ENCODE measurements at regions not wholly inside any gene's neighbourhood (a gene's known extent, or its start where the extent isn't known, plus 50 kb on each side); places are given as distances from the start of the nearest gene placed in this dataset.

GRCh38 chr17:70560471-70560870 is 391.1 kb downstream of the KCNJ2 start:
- Mint-ChIP-seq H3K36me3 (no peaks in the 10 kb centered on the region), H3K27me3 (no peaks in the 10 kb centered on the region), H3K27ac (no peak overlapping the region), H3K9me3 (peaks cover 0 to 5% (median 4%) of the 10 kb centered on the region in 7 donors), H3K4me3 (no peak overlapping the region), H3K4me1 (no peaks in the 10 kb centered on the region)
- Histone ChIP-seq H3K9me3 (ENCODE audit: control insufficient read depth in 2 of 2, low read length in 2 of 2) (no peaks in the 10 kb centered on the region), H3K4me3 (ENCODE audit: low read depth, low read length) (no peak overlapping the region), H3K4me1 (ENCODE audit: control insufficient read depth, insufficient read depth, low read length, poor library complexity, severe bottlenecking) (no peaks in the 10 kb centered on the region), H3K27me3 (ENCODE audit: control insufficient read depth, insufficient read depth, low read length) (no peaks in the 10 kb centered on the region), H3K27ac (ENCODE audit: insufficient read depth, low read length, poor library complexity, severe bottlenecking) (no peak overlapping the region), H3K36me3 (ENCODE audit: control insufficient read depth, insufficient read depth, low read length) (no peaks in the 10 kb centered on the region)
- no peak for DNase-seq
- no peak for ATAC-seq (ENCODE audit: low read depth in 2 of 2)

GRCh38 chr17:70562137-70562536 is 392.8 kb downstream of the KCNJ2 start:
- Histone ChIP-seq H3K27me3 (ENCODE audit: control insufficient read depth, insufficient read depth, low read length) (no peaks in the 10 kb centered on the region), H3K4me1 (ENCODE audit: control insufficient read depth, insufficient read depth, low read length, poor library complexity, severe bottlenecking) (no peaks in the 10 kb centered on the region), H3K4me3 (ENCODE audit: low read depth, low read length) (no peak overlapping the region), H3K9me3 (ENCODE audit: control insufficient read depth in 2 of 2, low read length in 2 of 2) (no peaks in the 10 kb centered on the region), H3K36me3 (ENCODE audit: control insufficient read depth, insufficient read depth, low read length) (no peaks in the 10 kb centered on the region), H3K27ac (ENCODE audit: insufficient read depth, low read length, poor library complexity, severe bottlenecking) (no peak overlapping the region)
- no peak for ATAC-seq (ENCODE audit: low read depth in 2 of 2)
- H3K27ac Mint-ChIP-seq = no peak overlapping the region
- no peaks in the 10 kb centered on the region for H3K36me3 Mint-ChIP-seq
- no peaks in the 10 kb centered on the region for H3K27me3 Mint-ChIP-seq
- H3K4me3 Mint-ChIP-seq = no peak overlapping the region
- no peak for DNase-seq
- H3K9me3 Mint-ChIP-seq = peaks cover 0 to 9% (median 4%) of the 10 kb centered on the region in 7 donors
- H3K4me1 Mint-ChIP-seq = no peaks in the 10 kb centered on the region

- peaks cover 0 to 14% (median 3%) of the 10 kb centered on the region in 7 donors for H3K9me3 Mint-ChIP-seq
- no peak overlapping the region for H3K4me3 Mint-ChIP-seq
- no peaks in the 10 kb centered on the region for H3K9me3 ChIP-seq (ENCODE audit: control insufficient read depth in 2 of 2, low read length in 2 of 2)
- no peaks in the 10 kb centered on the region for H3K4me1 Mint-ChIP-seq
- DNase-seq (no peak), ATAC-seq (ENCODE audit: low read depth in 2 of 2) (no peak)
- no peaks in the 10 kb centered on the region for H3K4me1 ChIP-seq (ENCODE audit: control insufficient read depth, insufficient read depth, low read length, poor library complexity, severe bottlenecking)
- no peak overlapping the region for H3K4me3 ChIP-seq (ENCODE audit: low read depth, low read length)
- no peaks in the 10 kb centered on the region for H3K36me3 Mint-ChIP-seq
- H3K27me3 ChIP-seq (ENCODE audit: control insufficient read depth, insufficient read depth, low read length) = no peaks in the 10 kb centered on the region
- H3K27ac Mint-ChIP-seq = no peak overlapping the region
- no peaks in the 10 kb centered on the region for H3K27me3 Mint-ChIP-seq
- H3K27ac ChIP-seq (ENCODE audit: insufficient read depth, low read length, poor library complexity, severe bottlenecking) = no peak overlapping the region
- no peaks in the 10 kb centered on the region for H3K36me3 ChIP-seq (ENCODE audit: control insufficient read depth, insufficient read depth, low read length)
Measured at GRCh38 chr17:70563281-70563820, 394.0 kb downstream of the KCNJ2 start.

GRCh38 chr17:70564006-70564620 is 394.8 kb downstream of the KCNJ2 start:
- peaks cover 0 to 14% (median 3%) of the 10 kb centered on the region in 7 donors for H3K9me3 Mint-ChIP-seq
- Histone ChIP-seq H3K9me3 (ENCODE audit: control insufficient read depth in 2 of 2, low read length in 2 of 2) (no peaks in the 10 kb centered on the region), H3K27me3 (ENCODE audit: control insufficient read depth, insufficient read depth, low read length) (no peaks in the 10 kb centered on the region), H3K4me1 (ENCODE audit: control insufficient read depth, insufficient read depth, low read length, poor library complexity, severe bottlenecking) (no peaks in the 10 kb centered on the region), H3K27ac (ENCODE audit: insufficient read depth, low read length, poor library complexity, severe bottlenecking) (no peak overlapping the region), H3K36me3 (ENCODE audit: control insufficient read depth, insufficient read depth, low read length) (no peaks in the 10 kb centered on the region), H3K4me3 (ENCODE audit: low read depth, low read length) (no peak overlapping the region)
- H3K36me3 Mint-ChIP-seq = no peaks in the 10 kb centered on the region
- ATAC-seq (ENCODE audit: low read depth in 2 of 2) (no peak), DNase-seq (no peak)
- no peak overlapping the region for H3K27ac Mint-ChIP-seq
- no peaks in the 10 kb centered on the region for H3K27me3 Mint-ChIP-seq
- no peaks in the 10 kb centered on the region for H3K4me1 Mint-ChIP-seq
- no peak overlapping the region for H3K4me3 Mint-ChIP-seq

- H3K27ac ChIP-seq (ENCODE audit: insufficient read depth, low read length, poor library complexity, severe bottlenecking) = no peak overlapping the region
- H3K4me3 ChIP-seq (ENCODE audit: low read depth, low read length) = no peak overlapping the region
- H3K4me1 ChIP-seq (ENCODE audit: control insufficient read depth, insufficient read depth, low read length, poor library complexity, severe bottlenecking) = no peaks in the 10 kb centered on the region
- no peaks in the 10 kb centered on the region for H3K4me1 Mint-ChIP-seq
- H3K36me3 ChIP-seq (ENCODE audit: control insufficient read depth, insufficient read depth, low read length) = no peaks in the 10 kb centered on the region
- peaks cover 0 to 13% (median 0%) of the 10 kb centered on the region in 7 donors for H3K9me3 Mint-ChIP-seq
- no peak for ATAC-seq (ENCODE audit: low read depth in 2 of 2)
- no peak overlapping the region for H3K4me3 Mint-ChIP-seq
- no peak for DNase-seq
- no peaks in the 10 kb centered on the region for H3K27me3 ChIP-seq (ENCODE audit: control insufficient read depth, insufficient read depth, low read length)
- no peak overlapping the region for H3K27ac Mint-ChIP-seq
- H3K27me3 Mint-ChIP-seq = no peaks in the 10 kb centered on the region
- no peaks in the 10 kb centered on the region for H3K36me3 Mint-ChIP-seq
- H3K9me3 ChIP-seq (ENCODE audit: control insufficient read depth in 2 of 2, low read length in 2 of 2) = no peaks in the 10 kb centered on the region
Measured at GRCh38 chr17:70569128-70569527, 399.8 kb downstream of the KCNJ2 start.

GRCh38 chr17:70577456-70577855 is 408.1 kb downstream of the KCNJ2 start:
- ATAC-seq (ENCODE audit: low read depth in 2 of 2) = no peak
- H3K27ac Mint-ChIP-seq = no peak overlapping the region
- no peak overlapping the region for H3K4me3 Mint-ChIP-seq
- Histone ChIP-seq H3K27me3 (ENCODE audit: control insufficient read depth, insufficient read depth, low read length) (no peaks in the 10 kb centered on the region), H3K4me3 (ENCODE audit: low read depth, low read length) (no peak overlapping the region), H3K36me3 (ENCODE audit: control insufficient read depth, insufficient read depth, low read length) (no peaks in the 10 kb centered on the region), H3K27ac (ENCODE audit: insufficient read depth, low read length, poor library complexity, severe bottlenecking) (no peak overlapping the region), H3K4me1 (ENCODE audit: control insufficient read depth, insufficient read depth, low read length, poor library complexity, severe bottlenecking) (no peaks in the 10 kb centered on the region), H3K9me3 (ENCODE audit: control insufficient read depth in 2 of 2, low read length in 2 of 2) (no peaks in the 10 kb centered on the region)
- peaks cover 0 to 13% (median 4%) of the 10 kb centered on the region in 7 donors for H3K9me3 Mint-ChIP-seq
- H3K4me1 Mint-ChIP-seq = no peaks in the 10 kb centered on the region
- DNase-seq = no peak
- no peaks in the 10 kb centered on the region for H3K27me3 Mint-ChIP-seq
- H3K36me3 Mint-ChIP-seq = no peaks in the 10 kb centered on the region

- no peak for DNase-seq
Measured at GRCh38 chr17:70581459-70581858, 412.1 kb downstream of the KCNJ2 start.

GRCh38 chr17:70582777-70583176 is 413.4 kb downstream of the KCNJ2 start:
- H3K36me3 ChIP-seq (ENCODE audit: control insufficient read depth, insufficient read depth, low read length) = no peaks in the 10 kb centered on the region
- ATAC-seq (ENCODE audit: low read depth in 2 of 2) = no peak
- Mint-ChIP-seq H3K27me3 (no peaks in the 10 kb centered on the region), H3K27ac (no peak overlapping the region), H3K9me3 (peaks cover 0 to 13% (median 5%) of the 10 kb centered on the region in 7 donors), H3K4me1 (no peaks in the 10 kb centered on the region), H3K4me3 (no peak overlapping the region), H3K36me3 (no peaks in the 10 kb centered on the region)
- no peak overlapping the region for H3K4me3 ChIP-seq (ENCODE audit: low read depth, low read length)
- no peak overlapping the region for H3K27ac ChIP-seq (ENCODE audit: insufficient read depth, low read length, poor library complexity, severe bottlenecking)
- H3K9me3 ChIP-seq (ENCODE audit: control insufficient read depth in 2 of 2, low read length in 2 of 2) = no peaks in the 10 kb centered on the region
- no peaks in the 10 kb centered on the region for H3K4me1 ChIP-seq (ENCODE audit: control insufficient read depth, insufficient read depth, low read length, poor library complexity, severe bottlenecking)
- DNase-seq = no peak
- no peaks in the 10 kb centered on the region for H3K27me3 ChIP-seq (ENCODE audit: control insufficient read depth, insufficient read depth, low read length)

More at GRCh38 chr17:70581459-70581858, 412.1 kb downstream of the KCNJ2 start:
- Mint-ChIP-seq H3K36me3 (no peaks in the 10 kb centered on the region), H3K4me3 (no peak overlapping the region), H3K27me3 (no peaks in the 10 kb centered on the region), H3K9me3 (peaks cover 0 to 16% (median 6%) of the 10 kb centered on the region in 7 donors), H3K4me1 (no peaks in the 10 kb centered on the region), H3K27ac (no peak overlapping the region)
- Histone ChIP-seq H3K36me3 (ENCODE audit: control insufficient read depth, insufficient read depth, low read length) (no peaks in the 10 kb centered on the region), H3K9me3 (ENCODE audit: control insufficient read depth in 2 of 2, low read length in 2 of 2) (no peaks in the 10 kb centered on the region), H3K4me1 (ENCODE audit: control insufficient read depth, insufficient read depth, low read length, poor library complexity, severe bottlenecking) (no peaks in the 10 kb centered on the region), H3K27me3 (ENCODE audit: control insufficient read depth, insufficient read depth, low read length) (no peaks in the 10 kb centered on the region), H3K4me3 (ENCODE audit: low read depth, low read length) (no peak overlapping the region), H3K27ac (ENCODE audit: insufficient read depth, low read length, poor library complexity, severe bottlenecking) (no peak overlapping the region)
- ATAC-seq (ENCODE audit: low read depth in 2 of 2) = no peak
